CD4-positive, alpha-beta T cell treated with Interleukin-17A for 4 hours (primary cell): ENCODE measurements at regions not wholly inside any gene's neighbourhood (a gene's known extent, or its start where the extent isn't known, plus 50 kb on each side); places are given as distances from the start of the nearest gene placed in this dataset.

ENCODE experiments used
- DNase-seq: peaks from one replicate; pipeline ENCODE4 v3.0.0-alpha.2; 2020; ENCODE audit warnings: mixed read lengths

DNA sequence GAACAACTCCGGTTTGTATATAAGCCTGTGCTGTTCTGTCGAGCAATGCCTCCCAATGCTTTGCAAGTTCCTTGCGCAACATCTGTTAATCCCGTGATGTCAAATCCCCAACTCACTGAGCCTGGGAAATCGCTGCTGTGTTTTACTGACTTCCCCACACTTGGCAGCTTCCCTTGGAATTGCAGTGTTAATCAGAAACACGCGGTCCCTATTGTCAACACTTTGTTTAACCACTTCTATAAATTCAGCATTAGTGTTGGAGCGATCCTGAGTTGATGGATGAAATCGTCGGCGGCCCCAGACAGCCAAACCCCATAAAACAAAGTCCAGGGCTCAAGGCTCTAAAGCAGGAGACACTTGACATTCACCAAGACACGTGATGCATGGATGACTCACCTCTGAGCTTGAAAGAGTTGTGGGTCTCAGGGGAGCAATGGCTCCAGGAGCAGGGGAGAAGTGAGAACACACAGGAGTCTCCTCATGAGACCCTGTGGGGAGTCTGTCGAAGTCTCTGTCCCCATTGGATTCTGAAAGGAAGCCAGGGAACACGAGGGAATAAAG lies 555.3 kb downstream of the MIAT start:
- DNase-seq, result no peak

- DNase-seq, result no peak
Measured at GRCh38 chr22:27213294-27213693, 555.9 kb downstream of the MIAT start.

- DNase-seq, result no peak
Measured at GRCh38 chr22:27213766-27214581, 556.6 kb downstream of the MIAT start.

GRCh38 chr22:27214691-27215090 lies 557.3 kb downstream of the MIAT start:
- DNase-seq, result no peak

GRCh38 chr22:27215871-27216270 lies 558.5 kb downstream of the MIAT start:
- DNase-seq, result no peak

DNA sequence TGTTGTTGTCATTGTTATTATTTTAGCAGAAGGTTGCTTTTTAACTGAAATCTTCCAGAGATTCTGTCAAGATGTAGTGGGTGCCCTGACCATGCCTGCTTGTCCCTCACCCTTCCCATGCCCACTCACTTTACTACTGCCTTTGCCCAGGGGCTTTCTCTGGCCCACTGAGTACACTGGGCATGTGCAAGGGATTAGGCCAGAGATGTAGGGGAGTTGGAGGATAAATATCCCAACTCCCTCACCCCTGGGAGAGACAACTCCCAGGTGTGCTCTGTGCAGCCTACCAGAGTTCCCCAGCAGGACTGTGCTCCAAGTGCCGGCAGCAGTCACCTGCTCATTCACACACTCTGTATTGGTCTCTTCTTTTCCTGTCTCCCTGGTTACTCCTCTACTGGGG lies 559.1 kb downstream of the MIAT start:
- DNase-seq, result no peak

DNA sequence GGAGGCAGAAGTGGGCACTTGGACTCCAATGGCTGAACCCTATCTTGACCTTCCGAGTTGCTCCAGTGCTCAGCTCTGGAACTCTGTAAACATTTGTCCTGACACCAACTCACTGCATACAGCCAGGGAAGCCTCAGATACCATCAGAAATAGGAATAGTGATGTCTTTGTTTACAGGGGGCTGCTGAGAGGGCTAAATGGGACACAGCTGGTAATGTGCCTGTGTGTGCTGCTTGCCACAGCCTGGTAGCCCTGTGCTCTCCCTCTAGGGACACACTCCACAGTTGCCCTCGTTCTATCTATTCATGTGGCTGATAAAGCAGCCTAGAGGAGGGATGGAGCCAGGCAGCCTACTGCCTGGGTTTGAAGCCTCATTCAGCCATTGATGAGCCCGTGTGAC lies 559.8 kb downstream of the MIAT start:
- DNase-seq, result no peak

DNA sequence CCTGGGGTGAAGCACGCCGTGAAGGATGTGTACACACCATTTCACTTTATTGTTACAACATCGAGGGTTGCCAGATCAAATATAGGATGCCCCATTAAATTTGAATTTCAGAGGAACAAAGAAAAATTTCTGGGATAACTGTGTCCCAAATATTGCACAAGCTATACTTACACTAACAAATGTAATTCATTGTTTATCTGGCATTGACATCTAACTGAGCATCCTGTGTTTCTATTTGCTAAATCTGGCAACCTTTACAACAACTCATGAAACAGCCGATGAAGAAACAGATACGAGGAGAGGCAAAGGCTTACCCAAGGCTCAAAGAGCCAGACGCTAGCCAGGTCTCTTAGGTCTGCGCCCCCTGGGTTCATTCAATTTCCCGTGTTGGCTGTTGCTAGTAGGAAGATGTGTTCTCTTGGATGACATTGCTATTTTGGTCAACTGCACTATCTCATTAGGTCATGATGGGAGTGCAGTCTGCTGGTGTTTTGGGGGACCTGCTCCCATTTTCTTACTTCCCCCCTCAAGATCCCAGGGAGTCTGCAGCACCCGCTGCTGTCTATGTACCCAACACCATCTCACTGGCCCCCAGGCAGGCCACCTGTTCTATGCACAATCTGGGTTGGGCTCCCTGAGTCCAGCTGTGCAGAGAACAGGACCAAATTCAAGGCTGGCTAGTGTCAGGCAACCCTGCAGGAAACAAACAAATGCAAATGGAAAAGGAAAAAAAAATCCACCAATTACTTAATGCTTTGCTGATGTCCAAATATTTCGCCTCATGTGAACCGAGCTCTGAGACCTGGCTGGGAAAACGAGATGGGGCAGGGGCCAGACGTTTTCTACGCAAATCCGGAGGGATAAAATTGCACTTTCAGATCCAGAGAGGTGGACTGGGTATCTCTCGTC lies 560.9 kb downstream of the MIAT start:
- DNase-seq, result no peak

GRCh38 chr22:27219036-27219435 lies 561.6 kb downstream of the MIAT start:
- DNase-seq, result no peak

GRCh38 chr22:27220339-27220738 lies 563.0 kb downstream of the MIAT start:
- no peak for DNase-seq

- no peak for DNase-seq
Measured at GRCh38 chr22:27222178-27222577, 564.8 kb downstream of the MIAT start.

DNA sequence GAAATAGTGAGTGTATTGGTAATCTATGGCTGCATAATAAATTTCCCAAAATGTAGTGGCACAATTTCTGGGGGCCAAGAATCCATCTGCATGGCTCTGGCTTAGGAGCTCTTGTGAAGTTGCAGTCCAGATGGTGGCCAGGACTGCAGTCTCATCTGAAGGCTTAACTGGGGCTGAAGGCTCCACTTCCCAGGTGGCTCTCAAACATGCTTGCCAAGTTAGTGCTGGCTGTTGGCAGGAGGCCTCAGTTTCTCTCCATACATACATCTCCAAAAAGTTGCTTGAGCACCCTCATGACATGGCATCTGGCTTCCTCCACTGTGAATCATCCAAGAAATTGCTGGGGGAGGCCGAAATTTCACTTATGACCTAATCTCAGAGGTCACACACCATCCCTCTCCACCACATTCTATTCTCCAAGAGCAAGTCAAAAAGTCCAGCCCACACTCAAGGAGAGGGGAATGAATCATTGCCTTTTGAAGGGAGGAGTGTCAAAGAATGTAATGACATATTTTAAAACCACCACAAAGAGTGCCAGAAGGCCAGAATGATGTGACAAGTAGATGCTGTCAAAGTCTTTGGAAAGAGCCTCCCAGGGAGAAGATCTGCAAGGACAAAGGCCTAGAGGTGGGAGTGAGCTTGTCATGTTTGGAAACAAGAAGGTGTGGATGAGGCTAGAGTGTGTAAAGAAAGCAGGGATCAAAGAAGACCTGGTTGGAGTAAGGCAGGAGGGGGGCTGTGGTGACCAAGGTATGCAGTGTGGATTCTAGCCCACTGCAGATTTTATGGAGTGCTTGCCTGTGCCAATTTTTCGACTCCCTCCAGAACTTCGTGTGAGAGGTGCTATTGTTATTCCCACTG lies 566.2 kb downstream of the MIAT start:
- no peak for DNase-seq

GRCh38 chr22:27224485-27225374 lies 567.3 kb downstream of the MIAT start:
- no peak for DNase-seq

DNA sequence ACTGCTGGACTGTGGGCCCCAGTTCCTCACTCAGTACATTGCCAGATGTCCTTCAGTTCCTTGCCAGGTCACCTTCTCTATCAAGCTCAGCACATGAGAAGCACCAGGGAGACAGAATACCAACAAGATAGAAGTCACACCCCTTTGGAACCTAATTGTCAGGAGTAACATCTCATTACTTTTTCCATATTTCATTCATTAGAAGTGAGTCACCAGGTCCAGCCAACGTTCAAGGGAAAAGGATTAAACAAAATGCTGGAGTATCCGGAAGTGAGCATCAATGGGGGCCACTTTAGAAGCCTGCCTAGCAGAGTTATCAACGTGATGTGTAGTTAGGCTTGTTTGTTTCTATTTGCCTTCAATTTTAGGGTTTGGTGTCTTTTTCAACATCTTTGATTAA lies 569.3 kb downstream of the MIAT start:
- no peak for DNase-seq

DNA sequence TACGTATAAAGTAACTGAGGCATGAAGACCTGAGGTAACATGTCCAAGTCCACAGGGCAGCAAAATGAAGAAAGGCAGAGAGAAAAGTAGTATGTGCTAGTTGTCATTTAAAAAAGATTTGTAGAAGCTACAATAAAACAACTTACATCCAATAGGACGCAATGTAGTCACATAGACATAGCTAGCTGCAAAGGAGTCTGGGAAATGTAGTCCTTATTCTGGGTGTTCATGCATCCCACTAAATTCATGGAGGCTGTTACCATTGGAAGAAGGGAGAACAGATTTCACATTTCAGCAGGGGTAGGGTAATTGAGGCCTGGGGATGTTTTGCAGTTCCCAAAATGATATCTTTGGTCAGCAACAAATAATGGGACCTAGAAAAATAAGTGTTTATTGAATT lies 571.4 kb downstream of the MIAT start:
- no peak for DNase-seq

- no peak for DNase-seq
Measured at GRCh38 chr22:27230189-27230588, 571.4 kb downstream of the MN1 start.

DNA sequence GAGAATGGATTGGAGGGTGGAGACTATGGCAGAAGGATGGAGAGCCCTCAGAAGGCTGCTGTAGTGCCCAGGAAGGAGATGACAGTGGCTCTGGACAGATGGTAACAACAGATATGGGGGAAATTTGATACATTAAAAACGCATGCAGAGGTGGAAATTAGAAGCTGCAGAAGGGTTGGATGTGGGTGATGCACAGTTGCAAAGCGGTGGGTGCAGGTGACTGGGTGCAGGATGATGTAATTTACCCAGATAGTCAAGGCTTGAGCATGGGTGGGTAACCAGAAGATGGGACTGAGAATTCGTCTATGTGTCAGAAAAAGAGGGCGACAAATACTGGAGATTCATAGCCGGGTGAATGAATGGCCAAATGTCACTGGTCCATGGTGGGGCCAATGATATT lies 570.3 kb downstream of the MN1 start:
- DNase-seq, result no peak

- no peak for DNase-seq
Measured at GRCh38 chr22:27232077-27232476, 569.5 kb downstream of the MN1 start.

- no peak for DNase-seq
Measured at GRCh38 chr22:27237080-27237741, 564.3 kb downstream of the MN1 start.

GRCh38 chr22:27238935-27239510 lies 562.5 kb downstream of the MN1 start:
- no peak for DNase-seq

DNA sequence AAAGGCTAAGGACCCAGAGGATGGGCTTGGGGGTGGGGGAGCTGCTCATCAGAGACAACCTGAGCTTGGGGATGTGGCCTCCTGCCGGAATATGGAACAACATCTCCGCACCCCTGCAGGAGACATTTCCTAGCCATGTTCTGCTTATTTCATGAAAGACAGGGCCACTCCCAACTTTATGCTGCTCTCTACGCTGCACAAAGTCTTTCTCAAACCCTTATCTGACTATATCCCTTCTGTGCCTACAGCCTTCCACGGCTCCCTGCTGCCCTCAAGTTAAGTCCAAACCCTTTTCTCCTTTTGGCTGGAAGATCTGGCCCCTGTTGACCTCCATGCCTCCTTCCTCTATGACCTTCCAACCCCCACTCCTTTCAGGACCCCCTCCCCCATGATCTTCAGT lies 562.0 kb downstream of the MN1 start:
- DNase-seq, result no peak
